Epidermal melanocyte (primary cell): ENCODE measurements at regions not wholly inside any gene's neighbourhood (a gene's known extent, or its start where the extent isn't known, plus 50 kb on each side); places are given as distances from the start of the nearest gene placed in this dataset.

ENCODE experiments used
- DNase-seq: peaks from one replicate; pipeline ENCODE4 v3.0.0; 2011; ENCODE audit warnings: low spot score; ENCODE audit not compliant: insufficient read length

DNA sequence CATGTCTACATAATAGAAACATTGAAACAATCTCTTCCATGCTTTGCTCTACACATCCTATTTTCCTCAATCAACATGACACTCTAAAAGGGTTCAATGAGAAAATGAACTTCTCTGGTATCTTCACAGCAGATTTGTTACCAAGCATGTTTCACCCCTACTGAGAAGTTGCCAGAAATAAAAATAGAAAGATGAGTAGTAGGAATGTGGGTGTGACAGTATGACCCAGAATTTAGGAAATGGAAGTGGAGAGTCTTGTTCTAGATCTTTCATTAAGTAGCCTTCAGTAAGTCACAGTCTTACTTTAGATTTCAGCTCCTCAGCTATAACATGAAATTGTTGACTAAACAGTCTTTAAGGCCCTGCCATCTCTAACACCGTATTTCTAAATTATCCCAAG lies 581.8 kb downstream of the EFNA5 start:
- DNase-seq, result no peak

DNA sequence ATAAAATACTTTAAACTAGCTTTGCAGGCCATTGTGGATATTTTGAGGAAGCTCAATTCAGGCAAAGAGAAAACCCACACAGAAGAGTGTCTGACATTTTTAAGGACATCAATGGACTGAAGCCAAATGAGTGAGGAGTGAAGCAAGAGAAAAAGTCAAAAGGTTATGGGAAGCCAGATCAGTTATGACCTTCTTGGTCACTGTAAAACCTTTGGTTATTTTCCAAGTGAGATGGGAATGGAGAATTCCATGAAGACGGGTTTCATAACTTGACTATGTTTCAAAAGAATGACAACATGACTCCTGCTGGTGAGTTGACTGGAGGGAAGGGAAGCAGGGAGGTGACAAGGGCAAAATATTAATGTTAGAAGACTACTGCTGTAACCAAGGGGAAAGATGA lies 585.2 kb downstream of the EFNA5 start:
- DNase-seq, result no peak

DNA sequence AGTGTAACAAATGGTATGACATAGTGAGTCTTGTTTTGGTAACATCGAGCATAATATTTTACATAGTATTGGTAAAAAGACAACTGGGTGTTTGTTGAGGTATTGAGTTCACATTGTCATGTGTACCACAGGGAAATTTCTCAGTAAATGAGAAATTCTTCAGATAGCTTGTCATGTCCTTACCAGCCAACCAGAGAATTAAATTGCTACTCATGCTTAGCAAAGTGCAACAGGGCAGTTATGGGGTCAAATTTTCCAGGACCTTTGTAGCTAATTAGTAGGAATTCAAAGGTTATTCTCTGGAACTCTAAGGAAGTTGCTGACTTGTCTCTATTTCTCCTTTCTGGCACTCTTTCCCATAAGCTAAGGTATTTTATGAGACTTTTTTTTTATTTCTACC lies 595.7 kb downstream of the EFNA5 start:
- no peak for DNase-seq

DNA sequence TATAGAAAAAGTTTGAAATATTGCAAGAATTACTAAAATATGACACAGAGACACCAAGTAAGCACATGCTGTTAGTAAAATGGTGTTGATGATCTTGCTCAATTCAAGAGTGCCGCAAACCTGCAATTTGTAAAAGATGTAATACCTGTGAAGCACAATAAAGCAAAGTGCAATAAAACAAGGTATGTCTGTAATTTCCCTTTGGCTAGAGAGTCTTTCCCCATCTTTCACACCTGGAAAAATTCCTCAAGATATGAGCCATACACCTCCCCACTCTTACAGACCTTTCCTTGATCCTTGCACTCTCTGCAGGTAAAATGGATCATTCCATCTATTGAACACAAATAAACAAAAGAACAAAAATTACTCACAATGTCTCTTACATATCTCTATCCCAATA lies 597.8 kb downstream of the EFNA5 start:
- no peak for DNase-seq

DNA sequence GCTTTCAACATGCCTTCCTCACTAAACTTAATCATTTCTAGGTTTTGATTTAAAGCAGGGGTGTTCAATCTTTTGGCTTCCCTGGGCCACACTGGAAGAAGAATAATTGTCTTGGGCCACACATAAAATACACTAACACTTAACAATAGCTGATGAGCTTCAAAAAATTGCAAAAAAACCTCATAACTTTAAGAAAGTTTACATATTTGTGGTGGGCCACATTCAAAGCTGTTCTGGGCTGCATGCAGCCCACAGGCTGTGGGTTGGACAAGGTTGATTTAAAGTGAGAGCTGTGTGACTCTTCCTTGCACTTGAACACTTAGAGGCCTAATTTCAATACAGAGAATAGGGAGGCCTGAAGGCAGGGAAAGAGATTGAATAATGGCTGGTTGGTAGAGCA lies 598.3 kb downstream of the EFNA5 start:
- DNase-seq, result no peak

DNA sequence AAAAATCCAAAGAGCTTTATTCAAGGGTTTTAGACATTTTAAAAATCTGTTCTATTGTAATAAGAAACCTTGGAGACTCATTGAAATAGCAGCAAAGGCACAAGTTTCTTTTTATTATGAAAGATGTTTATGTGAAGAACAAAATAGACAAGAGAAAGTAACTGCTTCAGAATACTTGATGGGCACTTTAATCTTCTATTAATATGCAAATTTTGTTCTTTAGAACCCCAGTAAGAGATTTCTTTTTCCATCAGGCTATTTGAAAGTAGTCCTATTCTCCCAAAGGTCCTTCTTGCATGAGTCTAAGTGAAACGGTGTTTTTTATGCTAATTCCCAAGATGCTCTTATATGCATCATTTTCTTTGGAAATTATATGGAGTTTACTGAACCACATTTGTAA lies 602.0 kb downstream of the EFNA5 start:
- no peak for DNase-seq

DNA sequence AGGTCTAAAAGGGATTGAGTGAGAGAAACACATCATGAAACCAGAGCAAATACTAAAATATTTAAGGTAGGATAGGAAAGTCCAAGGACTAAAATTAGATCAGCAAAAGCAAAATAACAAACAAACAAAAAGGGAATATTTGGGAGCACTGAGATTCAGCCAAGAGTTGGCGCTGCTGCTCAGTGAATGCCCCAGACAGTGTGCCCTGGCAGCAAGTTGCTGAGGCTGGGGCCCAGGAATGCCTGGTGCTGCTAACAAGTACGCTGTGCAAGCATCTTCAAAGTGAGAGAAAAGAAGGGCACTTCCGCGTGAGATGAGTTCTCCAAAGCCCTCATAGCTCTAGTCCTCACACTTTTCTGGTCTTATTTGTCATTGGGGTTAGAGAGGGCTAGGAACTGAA lies 603.3 kb downstream of the EFNA5 start:
- no peak for DNase-seq

DNA sequence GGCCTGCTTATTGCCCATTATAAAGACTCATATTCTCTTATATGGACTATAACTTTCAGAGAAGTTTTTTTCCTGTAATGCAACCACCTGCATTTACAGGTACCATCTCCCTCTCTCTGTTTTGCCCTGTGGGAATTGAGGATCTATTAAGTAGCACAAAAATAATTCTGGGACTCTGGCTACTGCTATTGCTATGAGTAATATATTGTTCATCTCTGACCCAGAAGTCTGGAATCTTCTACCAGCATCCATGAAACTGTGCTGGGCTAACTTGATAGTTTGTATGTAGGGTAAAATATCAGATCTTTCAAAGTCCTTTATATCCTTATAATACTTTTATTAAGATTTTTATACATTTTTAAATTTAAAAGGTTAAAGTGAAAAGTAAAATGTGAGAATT lies 607.2 kb downstream of the EFNA5 start:
- DNase-seq, result no peak

DNA sequence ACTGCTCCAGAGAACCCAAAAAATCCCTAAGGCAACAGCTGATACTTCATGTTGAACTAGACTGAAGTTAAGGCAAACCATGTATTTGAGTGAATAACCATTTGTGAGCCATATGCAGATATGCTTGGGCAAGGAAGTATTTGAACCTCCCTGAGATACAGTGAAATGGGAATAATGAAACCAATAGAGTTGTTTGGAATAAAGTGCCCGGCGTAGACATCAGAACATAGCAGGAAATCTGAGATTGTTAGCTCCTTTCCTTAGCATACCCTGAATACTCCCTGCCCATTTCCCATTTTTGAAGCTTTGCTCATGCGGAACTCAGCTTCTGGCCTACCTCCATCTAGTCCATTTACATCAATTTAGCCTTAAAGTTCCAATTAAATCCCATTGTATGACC lies 611.9 kb downstream of the EFNA5 start:
- no peak for DNase-seq

DNA sequence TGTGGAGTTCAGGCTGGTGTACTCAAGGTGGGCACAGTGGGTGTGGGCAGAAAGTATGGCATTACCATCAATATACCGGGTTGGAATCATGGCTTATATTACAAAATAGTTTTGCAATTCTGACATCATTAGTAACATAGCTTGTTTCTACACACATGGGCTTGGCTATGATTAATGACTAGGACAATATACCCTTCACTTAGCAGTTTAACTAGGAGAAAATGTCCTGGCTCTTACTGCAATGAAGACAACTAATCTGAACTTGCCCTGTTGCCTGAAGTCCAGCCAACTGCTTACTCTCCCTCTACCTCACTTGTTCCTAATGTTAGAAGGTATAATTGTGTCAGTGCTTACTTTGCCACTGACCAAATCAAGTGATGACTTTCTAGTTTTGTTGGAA lies 612.5 kb downstream of the EFNA5 start:
- DNase-seq, result no peak

DNA sequence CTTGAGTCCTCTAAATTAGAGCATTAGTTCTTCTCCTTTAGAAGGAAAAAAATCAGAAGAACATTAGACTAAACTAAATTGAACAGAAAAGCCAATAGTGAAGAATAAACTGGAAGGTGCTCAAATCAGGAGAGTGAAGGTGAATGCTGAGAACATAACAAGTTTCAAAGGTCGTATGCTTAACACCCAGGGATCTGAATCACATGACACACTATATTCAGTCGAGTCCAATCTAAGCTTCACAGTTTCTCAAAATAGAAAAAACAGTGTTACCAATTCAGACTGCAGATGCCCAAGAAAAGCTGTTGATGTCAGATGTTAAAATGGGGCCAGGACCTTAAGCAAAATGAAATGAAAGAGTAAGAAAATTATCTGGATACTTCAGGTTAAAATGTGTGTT lies 614.5 kb downstream of the EFNA5 start:
- DNase-seq, result no peak

DNA sequence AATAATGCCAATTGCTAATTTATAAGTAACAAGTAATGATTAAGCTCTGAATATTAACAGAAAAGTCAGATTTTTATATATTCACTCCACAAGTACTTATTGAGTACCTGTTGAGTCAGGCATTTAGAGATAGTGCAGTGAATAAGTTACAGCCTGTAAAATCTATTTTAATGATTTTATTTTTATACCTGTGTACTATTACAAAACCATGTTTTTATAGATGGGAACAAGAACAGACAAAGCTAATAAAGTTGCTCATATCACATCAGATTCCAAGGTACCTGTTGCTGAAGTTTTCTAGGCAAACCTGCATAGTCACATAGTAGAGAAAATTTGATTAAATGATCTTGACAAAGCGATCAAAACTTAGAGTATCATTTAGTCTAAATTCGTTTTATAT lies 623.7 kb downstream of the EFNA5 start:
- DNase-seq, result no peak

DNA sequence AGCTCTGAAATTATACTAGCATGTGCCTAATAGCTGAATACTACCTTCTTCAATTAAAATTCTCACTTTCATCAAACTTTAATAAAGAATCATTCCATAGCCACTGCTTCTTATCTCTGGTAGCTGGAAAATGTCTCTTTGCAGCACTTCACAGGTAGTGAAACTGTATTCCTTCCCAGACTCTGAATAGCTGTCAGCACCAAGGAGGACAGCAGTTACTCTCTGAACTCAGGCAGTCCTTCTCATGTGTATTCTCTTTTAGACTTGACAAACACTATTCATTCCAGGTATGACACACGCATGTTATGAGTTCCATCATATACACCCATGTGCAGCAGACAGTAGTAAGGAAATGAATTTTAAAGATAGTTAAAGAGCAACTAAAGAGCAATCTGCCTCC lies 627.1 kb downstream of the EFNA5 start:
- no peak for DNase-seq

DNA sequence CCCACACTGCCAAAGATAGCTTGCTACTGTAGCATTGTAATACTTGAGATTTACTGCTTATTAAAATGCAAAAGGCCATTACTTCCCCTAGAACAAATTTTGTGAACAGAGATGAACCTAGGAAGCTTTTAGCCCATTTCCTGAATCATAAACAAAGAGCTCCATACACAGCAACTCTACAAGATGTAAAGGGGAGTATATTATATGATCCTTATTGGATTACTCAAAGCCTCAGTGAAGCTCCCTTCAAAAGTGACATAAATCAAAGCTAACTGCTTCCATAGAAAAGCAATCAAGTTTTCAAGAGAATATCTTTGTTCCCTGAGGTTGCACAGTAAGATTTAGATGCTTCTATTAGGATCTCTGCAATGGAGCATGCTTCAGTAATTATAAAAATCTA lies 629.8 kb downstream of the EFNA5 start:
- DNase-seq, result no peak

DNA sequence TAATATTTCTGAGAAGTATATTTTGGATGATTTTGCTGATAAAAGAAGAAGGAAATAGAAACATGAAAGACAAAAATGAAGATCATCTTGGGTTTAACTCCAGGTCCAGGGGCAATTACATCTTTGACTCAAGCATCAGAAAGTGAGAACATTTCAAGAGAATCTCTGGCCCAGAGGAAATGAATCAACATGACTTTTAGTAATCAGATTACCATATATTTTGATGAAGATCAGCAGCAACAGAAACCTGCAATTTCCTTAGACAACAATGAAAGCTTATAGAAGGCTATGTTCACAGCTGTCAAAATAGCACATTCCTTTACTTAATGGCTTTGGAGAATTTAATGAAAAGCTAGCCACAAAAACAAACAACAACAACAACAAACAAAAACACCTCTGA lies 638.1 kb downstream of the EFNA5 start:
- DNase-seq, result no peak

DNA sequence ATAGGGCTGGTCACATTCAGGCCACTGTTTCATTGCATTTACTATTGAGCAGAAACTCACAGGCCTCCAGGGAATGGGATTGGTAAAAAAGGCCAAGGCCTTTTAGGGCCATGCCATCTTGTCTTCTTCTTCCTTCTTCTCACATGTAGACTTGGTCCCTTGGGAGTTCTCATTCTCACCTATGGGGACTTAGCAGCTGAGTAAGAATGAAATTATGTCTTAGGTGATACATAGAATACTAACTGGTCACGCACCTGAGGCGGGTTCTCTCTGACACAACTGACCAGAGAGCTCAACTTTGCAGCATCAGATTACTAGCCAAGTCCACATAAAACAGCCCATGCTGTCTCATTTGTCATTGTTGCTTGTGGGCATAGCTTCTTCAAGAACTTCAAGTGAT lies 641.8 kb downstream of the EFNA5 start:
- no peak for DNase-seq

DNA sequence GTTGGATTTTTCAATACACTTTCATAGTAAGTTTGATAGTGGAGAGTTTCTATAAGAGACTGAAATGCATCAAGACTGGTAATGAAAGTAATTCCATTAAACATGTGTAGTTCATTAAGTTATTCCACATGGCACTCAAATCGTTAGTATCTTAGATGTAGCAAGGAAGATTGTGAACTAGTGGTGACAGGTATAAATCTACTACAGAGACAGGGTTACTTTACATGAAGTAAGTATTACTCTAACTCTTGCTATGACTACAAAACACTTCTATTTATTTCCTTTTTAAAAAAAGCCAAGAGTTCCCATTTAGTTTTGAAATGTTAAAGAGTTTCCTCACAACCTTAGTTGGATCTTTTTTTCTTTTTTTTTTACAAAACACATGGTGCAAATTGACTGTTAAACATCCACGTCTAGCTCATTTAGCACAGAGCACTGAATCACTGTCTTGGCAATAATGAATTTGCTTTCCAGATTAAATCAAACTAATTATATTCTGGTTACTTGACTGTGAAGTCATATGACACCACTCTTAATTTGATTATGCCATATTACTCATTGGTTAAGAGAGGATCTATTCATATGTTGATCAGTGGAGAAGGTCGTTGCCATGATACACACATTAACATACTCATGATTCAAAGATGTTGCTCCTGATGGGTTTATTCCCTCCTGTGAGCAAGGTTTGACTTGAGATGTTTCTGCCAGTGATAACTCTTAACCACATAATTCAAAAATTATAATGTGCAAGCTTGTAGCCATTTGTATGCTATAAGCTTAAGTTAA lies 644.8 kb downstream of the EFNA5 start:
- DNase-seq, result no peak

DNA sequence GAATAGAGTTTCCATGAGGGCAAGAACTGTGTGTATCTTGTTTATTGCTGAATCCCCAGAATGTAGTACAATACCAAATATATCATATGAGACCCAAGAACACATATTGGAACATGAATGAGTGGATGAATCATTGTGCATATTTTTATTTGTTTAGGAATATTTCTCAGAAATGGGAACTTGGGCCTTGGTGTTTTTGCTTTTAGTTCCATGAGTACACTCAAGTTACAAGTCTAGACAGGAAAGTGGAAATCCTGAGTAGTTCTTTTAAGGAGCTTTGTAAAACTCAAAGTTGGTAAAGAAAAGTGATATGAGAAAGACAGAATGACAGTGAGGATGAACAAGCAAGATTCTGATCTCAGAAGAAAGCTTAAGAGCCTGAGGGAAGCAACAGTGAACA lies 647.0 kb downstream of the EFNA5 start:
- no peak for DNase-seq

DNA sequence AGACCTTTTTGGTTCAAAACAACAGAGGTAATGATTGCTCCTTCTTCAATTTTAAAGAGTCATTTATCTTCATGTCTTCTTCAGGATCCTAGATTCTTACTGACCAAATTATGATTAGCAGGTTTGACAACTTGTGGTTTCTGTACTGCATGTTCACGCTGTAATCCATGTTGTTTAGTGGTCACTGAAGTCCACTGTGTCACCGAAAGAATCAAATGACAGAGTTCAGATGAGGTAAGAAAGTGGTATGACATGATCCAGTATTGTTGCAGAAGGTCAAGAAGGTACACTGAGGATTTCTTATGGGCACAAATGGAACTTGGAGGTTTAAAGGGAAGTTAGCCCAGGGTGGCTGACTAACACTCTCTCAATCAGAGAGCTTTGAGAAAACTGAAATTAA lies 649.2 kb downstream of the EFNA5 start:
- no peak for DNase-seq

DNA sequence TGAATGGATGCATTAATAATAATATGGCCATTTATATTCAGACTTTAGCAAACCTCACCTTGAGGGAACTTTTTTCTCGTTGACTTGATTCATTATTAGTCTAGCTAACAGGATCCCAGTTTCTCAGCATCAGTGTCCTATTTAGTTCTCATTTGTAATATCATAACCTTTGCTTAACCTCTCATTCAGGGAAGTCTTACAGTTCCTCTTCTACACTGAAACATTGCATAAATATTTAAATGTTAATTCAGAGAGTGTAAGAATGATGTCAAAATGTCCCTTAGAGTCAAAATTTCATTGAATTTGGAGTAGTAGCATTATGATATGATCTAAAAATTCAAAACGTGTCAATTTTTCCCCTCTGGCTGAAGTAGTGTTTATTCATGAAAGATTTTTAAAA lies 650.1 kb downstream of the EFNA5 start:
- DNase-seq, result no peak

DNA sequence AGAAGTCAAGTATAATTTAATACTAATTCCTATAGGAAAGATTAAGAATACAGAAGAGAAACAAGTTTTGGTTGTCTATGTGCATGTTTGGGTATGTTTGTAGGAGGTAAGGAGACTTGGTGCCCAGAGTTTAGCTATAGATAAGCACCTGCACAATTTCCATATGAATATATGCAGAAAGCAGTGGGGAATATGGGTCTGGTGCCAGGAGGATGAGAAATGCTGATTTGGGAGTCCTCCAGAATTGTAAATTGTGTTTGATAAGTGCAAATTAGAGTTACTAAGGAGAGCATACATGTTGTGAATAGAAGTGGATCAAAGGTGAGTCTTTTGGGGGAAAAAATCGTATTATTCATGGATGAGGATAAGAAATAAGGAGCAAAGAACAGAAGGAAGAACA lies 653.1 kb downstream of the EFNA5 start:
- DNase-seq, result no peak

DNA sequence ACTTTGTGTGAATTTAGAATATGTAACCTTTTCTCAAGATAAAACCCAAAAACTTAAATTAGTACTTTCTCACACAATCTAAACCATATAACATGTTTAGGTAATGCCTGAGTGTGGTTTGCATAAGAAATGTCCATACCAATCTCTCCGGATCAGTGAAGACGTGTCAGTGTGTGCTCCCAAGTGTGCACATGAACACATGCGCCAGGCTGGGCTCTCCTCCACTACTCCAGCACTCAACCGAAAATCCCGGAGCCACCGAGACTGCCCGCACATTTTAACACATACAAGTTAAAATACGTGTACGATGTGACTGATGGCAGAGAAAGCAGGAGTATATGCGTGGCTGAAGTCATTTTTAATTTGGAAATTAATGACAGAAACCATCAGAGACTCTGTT lies 658.4 kb downstream of the EFNA5 start:
- DNase-seq, result no peak

DNA sequence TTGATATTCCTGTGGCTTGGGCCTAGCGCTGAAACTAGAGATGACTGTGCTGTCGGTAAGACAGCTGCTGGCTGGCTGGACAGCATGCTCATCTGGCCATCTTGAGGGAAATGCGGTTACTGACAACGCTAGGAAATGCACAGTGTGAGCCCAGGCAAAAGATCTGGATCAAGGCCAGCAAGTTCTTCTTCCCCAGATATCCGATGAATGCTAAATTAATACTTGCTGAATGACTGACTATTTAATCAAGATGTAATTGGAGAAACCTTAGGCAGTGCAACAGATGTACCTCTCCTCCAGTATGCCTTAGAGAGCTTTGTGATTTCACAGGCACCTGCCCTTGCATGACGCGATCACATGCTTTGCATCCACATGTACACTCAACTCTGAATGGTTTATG lies 659.1 kb downstream of the EFNA5 start:
- DNase-seq, result no peak

DNA sequence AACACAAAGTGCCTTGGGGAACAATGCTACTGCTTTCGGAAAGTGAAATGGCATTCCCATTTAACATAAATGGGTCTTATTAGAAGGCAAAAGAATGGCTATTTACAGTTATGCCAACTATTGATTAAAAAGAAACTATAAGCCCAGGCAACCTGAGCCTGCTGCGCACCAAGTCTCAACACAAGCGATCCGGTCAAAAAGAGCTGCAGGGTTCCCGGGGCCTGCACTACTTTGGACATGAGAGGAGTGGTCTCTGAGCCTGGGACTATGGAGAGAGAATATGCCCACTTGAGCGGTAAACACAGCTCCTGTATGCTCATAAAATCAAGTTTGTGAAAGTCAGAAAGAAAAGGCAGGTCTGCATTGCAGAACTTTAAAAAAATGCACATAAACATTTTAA lies 660.7 kb downstream of the EFNA5 start:
- DNase-seq, result no peak
